Right lobe of liver (tissue), 6 donors: ENCODE measurements at regions not wholly inside any gene's neighbourhood (a gene's known extent, or its start where the extent isn't known, plus 50 kb on each side); places are given as distances from the start of the nearest gene placed in this dataset.

Experiments used
- ATAC-seq, 4 donors: fragments of 200-7000 bp; cut with Tn5 transposase; one replicate each; pipeline ENCODE4 v1.9.1; 2020; ENCODE audit warnings: mild to moderate bottlenecking in 4 of 4, moderate library complexity in 4 of 4
- DNase-seq, 3 donors: peaks; one replicate each; pipeline ENCODE4 v3.0.0-alpha.2; 2020
- H3K27ac ChIP-seq, 3 donors: fragments of 200-600 bp; one replicate each; pipeline ENCODE4 v1.8.0; 2022
- H3K27me3 ChIP-seq, 2 donors: fragments of 200-600 bp; one replicate each; pipeline ENCODE4 v1.8.0; 2022
- H3K36me3 ChIP-seq, 4 donors: fragments of 200-600 bp; sonication (generic) in 1 of 4; one replicate each; pipeline versions ENCODE4 v1.5.1 to v1.8.0; 2017 to 2022; ENCODE audit warnings: control low read depth in 1 of 4
- H3K4me1 ChIP-seq, 4 donors: fragments of 200-600 bp; sonication (generic) in 1 of 4; one replicate each; pipeline versions ENCODE4 v1.5.1 to v1.8.0; 2017 to 2022; ENCODE audit warnings: control low read depth in 1 of 4
- H3K4me3 ChIP-seq, 3 donors: fragments of 200-600 bp; one replicate each; pipeline ENCODE4 v1.8.0; 2022
- H3K9me3 ChIP-seq, 4 donors: fragments of 200-600 bp; sonication (generic) in 1 of 4; one replicate each; pipeline versions ENCODE4 v1.5.1 to v1.8.0; 2017 to 2022; ENCODE audit warnings: control low read depth in 1 of 4
- CTCF ChIP-seq, 4 donors: fragments of 200-600 bp in 3 of 4; fragments of 450-650 bp in 1 of 4; IDR thresholded peaks; one replicate each; pipeline versions ENCODE4 v1.5.1 to v1.8.0; 2016 to 2022; ENCODE audit warnings: antibody characterized with exemption in 4 of 4, mild to moderate bottlenecking in 2 of 4
- POLR2A ChIP-seq: fragments of 450-650 bp; IDR thresholded peaks from one replicate; pipeline ENCODE4 v1.6.1; 2017; ENCODE audit warnings: antibody characterized with exemption, mild to moderate bottlenecking
- WGBS: methylation state at CpG from one replicate; pipeline ENCODE4 v1.1.6; 2018; ENCODE audit warnings: low coverage, low lambda C conversion rate; ENCODE audit not compliant: insufficient coverage; ENCODE audit errors: missing lambda C conversion rate; 5-methylcytosine and 5-hydroxymethylcytosine counted together
- intact Hi-C, 2 donors: fragments of 100-400 bp; cut with DNase I; formaldehyde crosslinking; loops; one replicate each; pipeline versions ENCODE4 v1.11.2 to v1.14.1; 2022
- donor health status: DM: no; HTN: yes; CAD: no.
- donor health status: DM: no; HTN: no; CAD: no.
- donor health status: DM: no; HTN: no; CAD: no.
- donor health status: DM: no; HTN: yes; CAD: no.
- donor health status: DM: no; HTN: yes; CAD: no.

GRCh38 chr22:34805771-34806170 is 260.2 kb upstream of the ISX start:
- 76% methylated on average over 3 of the region's 3 CpGs for WGBS
- Histone ChIP-seq H3K36me3 (no peaks in the 10 kb centered on the region), H3K9me3 (no peaks in the 10 kb centered on the region), H3K27ac (no peak overlapping the region), H3K4me3 (no peak overlapping the region), H3K27me3 (no peaks in the 10 kb centered on the region), H3K4me1 (no peaks in the 10 kb centered on the region)
- ATAC-seq (no peak), DNase-seq (no peak)
- intact Hi-C loops = no loop called here
- TF ChIP-seq POLR2A = no peak
- no peak for TF ChIP-seq CTCF (IDR thresholded peaks at IDR 0.05)

GRCh38 chr22:34808618-34809017 is 257.3 kb upstream of the ISX start:
- intact Hi-C loops = no loop called here
- DNase-seq (no peak), ATAC-seq (no peak)
- Histone ChIP-seq H3K9me3 (no peaks in the 10 kb centered on the region), H3K36me3 (no peaks in the 10 kb centered on the region), H3K27ac (no peak overlapping the region), H3K4me1 (no peaks in the 10 kb centered on the region), H3K4me3 (no peak overlapping the region), H3K27me3 (no peaks in the 10 kb centered on the region)
- TF ChIP-seq POLR2A (no peak), CTCF (IDR thresholded peaks at IDR 0.05) (no peak)

GRCh38 chr22:34812631-34813030 is 253.3 kb upstream of the ISX start:
- Histone ChIP-seq H3K27me3 (no peaks in the 10 kb centered on the region), H3K4me1 (no peaks in the 10 kb centered on the region), H3K27ac (no peak overlapping the region)

GRCh38 chr22:34814260-34815025 is 251.5 kb upstream of the ISX start:
- no peak overlapping the region for H3K4me3 ChIP-seq
- H3K9me3 ChIP-seq = no peaks in the 10 kb centered on the region
- TF ChIP-seq POLR2A (no peak), CTCF (IDR thresholded peaks at IDR 0.05) (no peak)
- intact Hi-C loops = no loop called here
- DNase-seq (no peak), ATAC-seq (no peak)
- H3K27me3 ChIP-seq = no peaks in the 10 kb centered on the region
- H3K4me1 ChIP-seq = no peaks in the 10 kb centered on the region
- no peaks in the 10 kb centered on the region for H3K36me3 ChIP-seq
- no peak overlapping the region for H3K27ac ChIP-seq
- 12% methylated on average over 2 of the region's 2 CpGs for WGBS

More at GRCh38 chr22:34812631-34813030, 253.3 kb upstream of the ISX start:
- intact Hi-C loops = no loop called here
- no peaks in the 10 kb centered on the region for H3K36me3 ChIP-seq
- no peaks in the 10 kb centered on the region for H3K9me3 ChIP-seq
- no peak for ATAC-seq
- WGBS = 86% methylated on average over 1 of the region's 1 CpG
- DNase-seq = no peak
- H3K4me3 ChIP-seq = no peak overlapping the region
- TF ChIP-seq CTCF (IDR thresholded peaks at IDR 0.05) (no peak), POLR2A (no peak)

- ATAC-seq (no peak), DNase-seq (no peak)
- Histone ChIP-seq H3K36me3 (no peaks in the 10 kb centered on the region), H3K4me3 (no peak overlapping the region), H3K27ac (no peak overlapping the region), H3K9me3 (no peaks in the 10 kb centered on the region), H3K27me3 (no peaks in the 10 kb centered on the region), H3K4me1 (no peaks in the 10 kb centered on the region)
- 17% methylated on average over 1 of the region's 3 CpGs for WGBS
- TF ChIP-seq POLR2A (no peak), CTCF (IDR thresholded peaks at IDR 0.05) (no peak)
- intact Hi-C loops = no loop called here
These were observed 236.5 kb upstream of the ISX start for GRCh38 chr22:34829485-34829884.
